ENCODE measurements at regions not wholly inside any gene's neighbourhood (a gene's known extent, or its start where the extent isn't known, plus 50 kb on each side); places are given as distances from the start of the nearest gene placed in this dataset.

- TF ChIP-seq, protein P1, sequence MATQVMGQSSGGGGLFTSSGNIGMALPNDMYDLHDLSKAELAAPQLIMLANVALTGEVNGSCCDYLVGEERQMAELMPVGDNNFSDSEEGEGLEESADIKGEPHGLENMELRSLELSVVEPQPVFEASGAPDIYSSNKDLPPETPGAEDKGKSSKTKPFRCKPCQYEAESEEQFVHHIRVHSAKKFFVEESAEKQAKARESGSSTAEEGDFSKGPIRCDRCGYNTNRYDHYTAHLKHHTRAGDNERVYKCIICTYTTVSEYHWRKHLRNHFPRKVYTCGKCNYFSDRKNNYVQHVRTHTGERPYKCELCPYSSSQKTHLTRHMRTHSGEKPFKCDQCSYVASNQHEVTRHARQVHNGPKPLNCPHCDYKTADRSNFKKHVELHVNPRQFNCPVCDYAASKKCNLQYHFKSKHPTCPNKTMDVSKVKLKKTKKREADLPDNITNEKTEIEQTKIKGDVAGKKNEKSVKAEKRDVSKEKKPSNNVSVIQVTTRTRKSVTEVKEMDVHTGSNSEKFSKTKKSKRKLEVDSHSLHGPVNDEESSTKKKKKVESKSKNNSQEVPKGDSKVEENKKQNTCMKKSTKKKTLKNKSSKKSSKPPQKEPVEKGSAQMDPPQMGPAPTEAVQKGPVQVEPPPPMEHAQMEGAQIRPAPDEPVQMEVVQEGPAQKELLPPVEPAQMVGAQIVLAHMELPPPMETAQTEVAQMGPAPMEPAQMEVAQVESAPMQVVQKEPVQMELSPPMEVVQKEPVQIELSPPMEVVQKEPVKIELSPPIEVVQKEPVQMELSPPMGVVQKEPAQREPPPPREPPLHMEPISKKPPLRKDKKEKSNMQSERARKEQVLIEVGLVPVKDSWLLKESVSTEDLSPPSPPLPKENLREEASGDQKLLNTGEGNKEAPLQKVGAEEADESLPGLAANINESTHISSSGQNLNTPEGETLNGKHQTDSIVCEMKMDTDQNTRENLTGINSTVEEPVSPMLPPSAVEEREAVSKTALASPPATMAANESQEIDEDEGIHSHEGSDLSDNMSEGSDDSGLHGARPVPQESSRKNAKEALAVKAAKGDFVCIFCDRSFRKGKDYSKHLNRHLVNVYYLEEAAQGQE (IDR thresholded peaks at IDR 0.05; ENCODE audit: insufficient replicate concordance, low read depth) = no peak
- TF ChIP-seq POLR2AphosphoS5 (IDR thresholded peaks at IDR 0.05; ENCODE audit: low read depth) (no peak), GABPA (IDR thresholded peaks at IDR 0.05; ENCODE audit: low read depth) (no peak), SPI1 (IDR thresholded peaks at IDR 0.05; ENCODE audit: borderline replicate concordance, low read depth) (no peak)
- TF ChIP-seq, protein P2, sequence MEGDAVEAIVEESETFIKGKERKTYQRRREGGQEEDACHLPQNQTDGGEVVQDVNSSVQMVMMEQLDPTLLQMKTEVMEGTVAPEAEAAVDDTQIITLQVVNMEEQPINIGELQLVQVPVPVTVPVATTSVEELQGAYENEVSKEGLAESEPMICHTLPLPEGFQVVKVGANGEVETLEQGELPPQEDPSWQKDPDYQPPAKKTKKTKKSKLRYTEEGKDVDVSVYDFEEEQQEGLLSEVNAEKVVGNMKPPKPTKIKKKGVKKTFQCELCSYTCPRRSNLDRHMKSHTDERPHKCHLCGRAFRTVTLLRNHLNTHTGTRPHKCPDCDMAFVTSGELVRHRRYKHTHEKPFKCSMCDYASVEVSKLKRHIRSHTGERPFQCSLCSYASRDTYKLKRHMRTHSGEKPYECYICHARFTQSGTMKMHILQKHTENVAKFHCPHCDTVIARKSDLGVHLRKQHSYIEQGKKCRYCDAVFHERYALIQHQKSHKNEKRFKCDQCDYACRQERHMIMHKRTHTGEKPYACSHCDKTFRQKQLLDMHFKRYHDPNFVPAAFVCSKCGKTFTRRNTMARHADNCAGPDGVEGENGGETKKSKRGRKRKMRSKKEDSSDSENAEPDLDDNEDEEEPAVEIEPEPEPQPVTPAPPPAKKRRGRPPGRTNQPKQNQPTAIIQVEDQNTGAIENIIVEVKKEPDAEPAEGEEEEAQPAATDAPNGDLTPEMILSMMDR (IDR thresholded peaks at IDR 0.05; ENCODE audit: insufficient read depth, low read length) = no peak
- H3K27ac ChIP-seq (replicated peaks) = no peak overlapping the region
- DNase-seq (ENCODE audit: low read depth in 1 of 2, low spot score in 1 of 2) = no peak
Measured at GRCh38 chr14:84804468-84804867, 725.5 kb upstream of the FLRT2 start.

DNA sequence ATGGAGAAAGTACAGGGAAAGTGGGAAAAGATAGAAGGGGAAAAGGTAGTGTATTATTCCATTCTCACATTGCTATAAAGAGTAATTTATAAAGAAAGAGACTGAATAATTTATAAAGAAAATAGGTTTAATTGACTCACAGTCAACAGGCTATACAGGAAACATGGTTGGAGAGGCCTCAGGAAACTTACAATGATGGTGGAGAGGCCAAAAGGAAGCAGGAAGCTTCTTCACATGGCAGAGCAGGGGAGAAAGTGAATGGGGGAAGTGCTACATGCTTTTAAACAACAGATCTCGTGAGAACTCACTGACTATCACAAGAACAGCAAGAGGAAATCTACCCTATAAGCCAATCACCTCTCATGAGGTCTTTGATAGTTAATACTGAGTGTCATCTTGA is 725.0 kb upstream of the FLRT2 start:
- Histone ChIP-seq H3K4me3 (replicated peaks; ENCODE audit: insufficient read depth, low read length) (no peak overlapping the region), H3K27ac (replicated peaks) (no peak overlapping the region), H3K27me3 (ENCODE audit: insufficient read depth, poor library complexity, severe bottlenecking) (no peaks in the 10 kb centered on the region)
- DNase-seq (ENCODE audit: low read depth in 1 of 2, low spot score in 1 of 2) = no peak
- TF ChIP-seq SPI1 (IDR thresholded peaks at IDR 0.05; ENCODE audit: borderline replicate concordance, low read depth) (no peak), POLR2AphosphoS5 (IDR thresholded peaks at IDR 0.05; ENCODE audit: low read depth) (no peak), GABPA (IDR thresholded peaks at IDR 0.05; ENCODE audit: low read depth) (no peak)
- TF ChIP-seq, protein P1 (IDR thresholded peaks at IDR 0.05; ENCODE audit: insufficient replicate concordance, low read depth) = no peak
- TF ChIP-seq, protein P2 (IDR thresholded peaks at IDR 0.05; ENCODE audit: insufficient read depth, low read length) = no peak

More at GRCh38 chr14:84804468-84804867, 725.5 kb upstream of the FLRT2 start:
- Histone ChIP-seq H3K27me3 (ENCODE audit: insufficient read depth, poor library complexity, severe bottlenecking) (no peaks in the 10 kb centered on the region), H3K4me3 (replicated peaks; ENCODE audit: insufficient read depth, low read length) (no peak overlapping the region)

DNA sequence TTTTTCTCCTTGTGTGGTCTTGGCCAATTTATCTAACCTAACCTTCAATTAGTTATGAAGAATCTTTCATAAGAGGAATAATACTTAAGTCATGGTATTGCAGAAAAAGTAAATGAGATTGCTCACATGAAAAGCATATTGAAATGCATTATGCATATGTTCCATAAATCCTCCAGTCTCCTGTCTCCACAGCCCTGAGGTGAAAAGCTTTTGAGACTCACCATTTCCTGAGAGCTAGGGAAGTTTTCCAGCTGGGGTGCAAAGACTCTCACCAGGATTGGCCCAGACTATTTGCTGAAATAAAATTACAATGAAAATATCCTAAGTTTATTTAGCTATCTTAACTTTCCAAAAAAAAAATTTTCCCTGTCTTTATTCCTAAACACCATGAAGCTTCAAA is 723.8 kb upstream of the FLRT2 start:
- no peak for DNase-seq (ENCODE audit: low read depth in 1 of 2, low spot score in 1 of 2)
- H3K27me3 ChIP-seq (ENCODE audit: insufficient read depth, poor library complexity, severe bottlenecking) = no peaks in the 10 kb centered on the region
- no peak for TF ChIP-seq SPI1 (IDR thresholded peaks at IDR 0.05; ENCODE audit: borderline replicate concordance, low read depth)
- no peak for TF ChIP-seq GABPA (IDR thresholded peaks at IDR 0.05; ENCODE audit: low read depth)
- TF ChIP-seq POLR2AphosphoS5 (IDR thresholded peaks at IDR 0.05; ENCODE audit: low read depth) = no peak
- TF ChIP-seq, protein P2 (IDR thresholded peaks at IDR 0.05; ENCODE audit: insufficient read depth, low read length) = no peak
- TF ChIP-seq, protein P1 (IDR thresholded peaks at IDR 0.05; ENCODE audit: insufficient replicate concordance, low read depth) = no peak

More for the DNA sequence above, 723.8 kb upstream of the FLRT2 start:
- H3K27ac ChIP-seq (replicated peaks) = no peak overlapping the region
- no peak overlapping the region for H3K4me3 ChIP-seq (replicated peaks; ENCODE audit: insufficient read depth, low read length)
